Thoracic aorta (tissue), 2 donors: ENCODE measurements at regions not wholly inside any gene's neighbourhood (a gene's known extent, or its start where the extent isn't known, plus 50 kb on each side); places are given as distances from the start of the nearest gene placed in this dataset.

Experiments used
- ATAC-seq: fragments of 150-250 bp; one replicate; pipeline ENCODE4 v1.8.0; 2017; ENCODE audit warnings: low read depth; ENCODE audit not compliant: insufficient number of reproducible peaks, low FRiP score
- DNase-seq: peaks from one replicate; pipeline ENCODE4 v3.0.0-alpha.2; 2020; ENCODE audit warnings: low spot score
- H3K27ac ChIP-seq, 2 donors: fragments of 200-600 bp; sonication (generic); 1 replicate in 1 of 2; 2 replicates in 1 of 2; pipeline ENCODE4 v1.5.1; 2016; ENCODE audit warnings: mild to moderate bottlenecking in 2 of 2, moderate library complexity in 2 of 2
- H3K27me3 ChIP-seq: fragments of 200-600 bp; sonication (generic); replicated peaks from 2 replicates; pipeline ENCODE4 v1.6.0; 2016; ENCODE audit warnings: mild to moderate bottlenecking; ENCODE audit not compliant: insufficient read depth
- H3K36me3 ChIP-seq: fragments of 200-600 bp; sonication (generic); one replicate; pipeline ENCODE4 v1.5.1; 2016
- H3K4me1 ChIP-seq, 2 donors: fragments of 200-600 bp; sonication (generic); 1 replicate in 1 of 2; 2 replicates in 1 of 2; pipeline versions ENCODE4 v1.5.1 to v1.6.0; 2016; ENCODE audit warnings: low read depth in 2 of 2, mild to moderate bottlenecking in 1 of 2; ENCODE audit not compliant: control insufficient read depth in 1 of 2
- H3K4me3 ChIP-seq: fragments of 200-600 bp; sonication (generic); 2 replicates; pipeline ENCODE4 v1.5.1; 2016; ENCODE audit warnings: mild to moderate bottlenecking
- H3K9me3 ChIP-seq: fragments of 200-600 bp; sonication (generic); 2 replicates; pipeline ENCODE4 v1.5.1; 2016
- TF ChIP-seq, protein P1 (sequence below): fragments of 200-600 bp; sonication (generic); IDR thresholded peaks from one replicate; pipeline ENCODE4 v1.5.1; 2019; ENCODE audit warnings: antibody characterized with exemption

DNA sequence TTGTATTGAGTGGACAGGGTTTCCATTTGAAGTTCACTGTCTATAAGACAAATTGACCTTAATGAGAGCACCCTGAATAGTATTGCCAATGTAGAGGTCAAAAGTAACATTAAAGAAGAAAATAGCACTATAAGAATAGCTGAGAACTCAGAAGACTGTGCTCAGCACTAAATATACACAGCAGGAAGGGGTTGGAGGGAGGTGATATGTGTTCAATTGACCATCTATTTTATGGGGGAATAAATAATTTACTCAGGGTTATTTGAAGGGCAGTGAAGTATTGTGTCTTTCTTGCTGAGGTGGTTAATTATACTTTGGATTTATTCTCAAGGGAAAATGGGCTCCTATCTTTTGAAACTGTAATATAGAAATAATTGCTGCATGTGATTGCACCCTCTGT, 1380.5 kb upstream of the SPRY2 start:
- ATAC-seq (no peak), DNase-seq (no peak)
- no peaks in the 10 kb centered on the region for H3K9me3 ChIP-seq
- no peaks in the 10 kb centered on the region for H3K4me1 ChIP-seq
- no peaks in the 10 kb centered on the region for H3K27me3 ChIP-seq
- H3K36me3 ChIP-seq: no peaks in the 10 kb centered on the region
- H3K4me3 ChIP-seq: no peak overlapping the region
- H3K27ac ChIP-seq: no peak overlapping the region
- TF ChIP-seq, protein P1, sequence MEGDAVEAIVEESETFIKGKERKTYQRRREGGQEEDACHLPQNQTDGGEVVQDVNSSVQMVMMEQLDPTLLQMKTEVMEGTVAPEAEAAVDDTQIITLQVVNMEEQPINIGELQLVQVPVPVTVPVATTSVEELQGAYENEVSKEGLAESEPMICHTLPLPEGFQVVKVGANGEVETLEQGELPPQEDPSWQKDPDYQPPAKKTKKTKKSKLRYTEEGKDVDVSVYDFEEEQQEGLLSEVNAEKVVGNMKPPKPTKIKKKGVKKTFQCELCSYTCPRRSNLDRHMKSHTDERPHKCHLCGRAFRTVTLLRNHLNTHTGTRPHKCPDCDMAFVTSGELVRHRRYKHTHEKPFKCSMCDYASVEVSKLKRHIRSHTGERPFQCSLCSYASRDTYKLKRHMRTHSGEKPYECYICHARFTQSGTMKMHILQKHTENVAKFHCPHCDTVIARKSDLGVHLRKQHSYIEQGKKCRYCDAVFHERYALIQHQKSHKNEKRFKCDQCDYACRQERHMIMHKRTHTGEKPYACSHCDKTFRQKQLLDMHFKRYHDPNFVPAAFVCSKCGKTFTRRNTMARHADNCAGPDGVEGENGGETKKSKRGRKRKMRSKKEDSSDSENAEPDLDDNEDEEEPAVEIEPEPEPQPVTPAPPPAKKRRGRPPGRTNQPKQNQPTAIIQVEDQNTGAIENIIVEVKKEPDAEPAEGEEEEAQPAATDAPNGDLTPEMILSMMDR: no peak

DNA sequence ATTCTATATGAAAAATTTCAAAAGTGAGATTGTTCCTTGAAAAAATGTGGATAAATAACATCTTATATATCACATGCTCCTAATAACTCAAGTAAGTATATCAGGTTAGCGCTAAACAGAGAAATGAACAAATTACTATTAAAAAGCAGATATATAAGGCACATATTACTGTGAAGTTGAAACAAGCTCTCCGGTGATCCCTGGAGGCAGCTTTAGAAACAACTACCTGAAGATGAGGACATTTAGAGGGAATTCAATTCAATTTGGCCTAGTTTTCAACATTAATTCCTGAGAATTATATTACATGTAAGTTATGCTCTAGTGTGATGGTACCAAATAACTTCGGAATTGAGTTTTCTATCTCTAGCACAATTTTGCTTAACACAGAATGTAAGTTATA, 1373.6 kb upstream of the SPRY2 start:
- Histone ChIP-seq H3K4me3 (no peak overlapping the region), H3K9me3 (no peaks in the 10 kb centered on the region), H3K27ac (no peak overlapping the region), H3K4me1 (no peaks in the 10 kb centered on the region), H3K27me3 (no peaks in the 10 kb centered on the region), H3K36me3 (no peaks in the 10 kb centered on the region)
- no peak for ATAC-seq
- TF ChIP-seq, protein P1: no peak
- no peak for DNase-seq

DNA sequence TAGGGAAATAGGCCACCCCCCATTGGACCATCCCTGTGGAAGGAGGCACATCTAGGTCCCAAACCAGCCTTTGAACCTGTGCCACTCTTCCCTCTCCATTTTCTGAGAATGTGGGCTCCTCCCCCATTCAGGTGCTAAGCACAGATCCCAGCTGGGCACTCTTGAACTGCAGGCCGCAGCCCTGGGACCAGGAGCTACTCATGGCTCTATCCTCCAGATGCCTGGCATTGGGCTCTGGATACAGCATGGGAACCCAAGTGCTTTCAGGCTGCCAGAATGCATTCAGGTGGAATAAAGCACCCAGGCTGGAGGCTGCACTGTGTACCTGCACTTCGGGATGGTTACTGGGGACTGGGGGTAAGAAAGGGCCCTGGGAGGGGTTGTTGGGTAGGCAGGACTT, 1372.3 kb upstream of the SPRY2 start:
- TF ChIP-seq, protein P1: no peak

DNA sequence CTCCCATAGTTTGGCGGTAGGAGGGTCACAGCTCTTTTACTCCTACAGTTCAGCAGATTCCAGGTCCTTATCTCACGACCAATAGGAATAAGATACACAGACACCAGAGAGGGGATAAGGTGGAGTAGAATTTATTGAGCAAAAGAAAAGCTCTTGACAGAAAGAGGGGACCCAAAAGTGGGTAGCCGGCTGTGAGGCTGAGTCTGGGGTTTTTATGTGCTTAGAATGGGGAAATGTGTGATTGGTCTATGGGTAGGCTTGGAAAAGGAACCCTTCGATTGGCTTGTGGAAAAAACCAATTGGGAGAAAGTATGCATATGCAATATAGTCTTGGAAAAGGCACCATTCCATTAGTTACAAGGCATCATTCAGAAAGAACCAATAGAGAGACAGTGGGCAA, 1356.9 kb upstream of the SPRY2 start:
- ATAC-seq (no peak), DNase-seq (no peak)
- H3K9me3 ChIP-seq: no peaks in the 10 kb centered on the region
- H3K27ac ChIP-seq: no peak overlapping the region
- no peaks in the 10 kb centered on the region for H3K27me3 ChIP-seq
- H3K4me3 ChIP-seq: no peak overlapping the region
- no peaks in the 10 kb centered on the region for H3K4me1 ChIP-seq
- TF ChIP-seq, protein P1: no peak
- no peaks in the 10 kb centered on the region for H3K36me3 ChIP-seq

More for the DNA sequence above, 1372.3 kb upstream of the SPRY2 start:
- Histone ChIP-seq H3K9me3 (no peaks in the 10 kb centered on the region), H3K27me3 (no peaks in the 10 kb centered on the region), H3K4me1 (no peaks in the 10 kb centered on the region), H3K36me3 (no peaks in the 10 kb centered on the region), H3K4me3 (no peak overlapping the region), H3K27ac (no peak overlapping the region)
- no peak for ATAC-seq
- DNase-seq: no peak

DNA sequence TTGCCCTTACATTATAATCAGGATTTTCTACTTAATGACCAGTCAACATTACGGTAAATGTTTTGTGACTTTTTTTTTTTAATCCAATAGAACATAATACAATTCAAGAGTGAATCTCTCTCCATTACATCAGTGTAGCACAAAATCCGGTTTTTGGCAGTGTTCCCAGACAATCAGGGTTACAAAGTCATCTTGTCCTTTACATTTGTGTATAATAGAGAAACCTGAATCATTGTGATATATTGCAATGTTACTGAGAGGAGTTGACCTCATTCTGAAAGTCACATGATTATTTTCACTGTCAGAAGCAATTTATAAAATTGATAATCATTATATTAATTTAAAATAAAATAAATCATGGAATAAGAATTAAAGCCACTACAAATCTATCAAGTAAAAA, 1346.0 kb upstream of the SPRY2 start:
- Histone ChIP-seq H3K27ac (no peak overlapping the region), H3K36me3 (no peaks in the 10 kb centered on the region), H3K4me3 (no peak overlapping the region), H3K4me1 (no peaks in the 10 kb centered on the region), H3K9me3 (no peaks in the 10 kb centered on the region), H3K27me3 (no peaks in the 10 kb centered on the region)
- no peak for DNase-seq
- TF ChIP-seq, protein P1: no peak
- ATAC-seq: no peak
